ENCODE measurements at regions not wholly inside any gene's neighbourhood (a gene's known extent, or its start where the extent isn't known, plus 50 kb on each side); places are given as distances from the start of the nearest gene placed in this dataset.

DNA sequence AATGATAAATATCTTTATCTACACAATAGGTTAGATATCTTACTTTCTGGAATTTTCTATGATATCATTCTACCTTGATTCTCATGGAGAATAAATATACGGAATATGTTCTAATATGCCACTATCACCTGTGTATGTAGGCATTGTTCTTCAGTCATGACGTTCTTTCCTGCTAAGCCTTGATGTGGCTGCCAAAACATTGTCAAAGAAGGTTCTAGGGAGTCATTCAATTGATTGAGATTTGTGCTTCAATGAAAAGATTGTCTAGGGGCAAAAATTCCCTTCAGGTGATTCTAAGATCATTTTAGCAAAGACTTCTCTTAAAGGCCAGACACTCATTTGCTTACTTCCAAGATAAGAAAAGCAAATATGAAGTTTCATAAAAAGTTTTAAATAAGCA, 118.1 kb downstream of the MAT2B start:
- no peak for TF ChIP-seq EZH2phosphoT487 (IDR thresholded peaks at IDR 0.05; ENCODE audit: borderline replicate concordance, low read depth, low read length)
- TF ChIP-seq, protein P1, sequence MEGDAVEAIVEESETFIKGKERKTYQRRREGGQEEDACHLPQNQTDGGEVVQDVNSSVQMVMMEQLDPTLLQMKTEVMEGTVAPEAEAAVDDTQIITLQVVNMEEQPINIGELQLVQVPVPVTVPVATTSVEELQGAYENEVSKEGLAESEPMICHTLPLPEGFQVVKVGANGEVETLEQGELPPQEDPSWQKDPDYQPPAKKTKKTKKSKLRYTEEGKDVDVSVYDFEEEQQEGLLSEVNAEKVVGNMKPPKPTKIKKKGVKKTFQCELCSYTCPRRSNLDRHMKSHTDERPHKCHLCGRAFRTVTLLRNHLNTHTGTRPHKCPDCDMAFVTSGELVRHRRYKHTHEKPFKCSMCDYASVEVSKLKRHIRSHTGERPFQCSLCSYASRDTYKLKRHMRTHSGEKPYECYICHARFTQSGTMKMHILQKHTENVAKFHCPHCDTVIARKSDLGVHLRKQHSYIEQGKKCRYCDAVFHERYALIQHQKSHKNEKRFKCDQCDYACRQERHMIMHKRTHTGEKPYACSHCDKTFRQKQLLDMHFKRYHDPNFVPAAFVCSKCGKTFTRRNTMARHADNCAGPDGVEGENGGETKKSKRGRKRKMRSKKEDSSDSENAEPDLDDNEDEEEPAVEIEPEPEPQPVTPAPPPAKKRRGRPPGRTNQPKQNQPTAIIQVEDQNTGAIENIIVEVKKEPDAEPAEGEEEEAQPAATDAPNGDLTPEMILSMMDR (conservative IDR thresholded peaks at IDR 0.05; ENCODE audit: low read length): no peak
- no peak for DNase-seq (ENCODE audit: low spot score)
- Histone ChIP-seq H4K20me1 (ENCODE audit: insufficient read depth, low read length) (no peaks in the 10 kb centered on the region), H3K4me1 (ENCODE audit: insufficient read depth, low read length, poor library complexity, severe bottlenecking) (no peaks in the 10 kb centered on the region), H3K79me2 (ENCODE audit: insufficient read depth, low read depth, low read length) (no peaks in the 10 kb centered on the region), H3K9me3 (ENCODE audit: low read length) (no peaks in the 10 kb centered on the region), H2AFZ (ENCODE audit: low read length) (no peak overlapping the region), H3K9me2 (ENCODE audit: insufficient read depth, low read length) (no peaks in the 10 kb centered on the region), H3K27ac (ENCODE audit: low read depth, low read length, poor library complexity, severe bottlenecking) (no peak overlapping the region), H3K36me3 (ENCODE audit: insufficient read depth, low read length) (no peaks in the 10 kb centered on the region), H3K4me3 (ENCODE audit: low read depth, low read length, poor library complexity, severe bottlenecking) (no peak overlapping the region), H3K4me2 (ENCODE audit: low read length) (no peak overlapping the region)
- ChIA-PET CTCF (ENCODE audit: unreplicated experiment) (no interaction called here), POLR2A (interaction anchor here (0.6 kb wide), 1 partner anchor 19 kb away, joined by 3 read pairs; no protein-coding TSS in a partner anchor)
- intact Hi-C loops (cut with micrococcal nuclease; ENCODE audit: unreplicated experiment): no loop called here
- no TSS peak for BruUV-seq (replicated peaks)

DNA sequence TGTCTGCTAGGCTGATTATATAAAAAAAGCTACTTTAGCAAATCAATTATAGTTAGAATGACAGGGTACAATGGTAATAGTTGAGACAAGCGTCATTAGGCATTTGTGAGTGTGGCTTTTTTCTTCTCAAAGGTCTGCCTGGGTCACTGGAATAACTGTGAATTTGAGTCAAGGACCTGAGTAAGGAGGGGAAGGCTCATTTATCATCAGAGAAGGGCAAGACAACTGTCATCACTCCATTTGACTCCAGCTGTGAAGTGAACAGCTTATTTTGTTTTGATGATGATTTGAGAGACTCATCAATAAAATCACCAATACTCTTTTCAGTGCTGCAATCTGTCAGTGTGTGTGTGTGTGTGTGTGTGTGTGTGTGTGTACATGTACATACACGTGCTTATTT, 118.6 kb downstream of the MAT2B start:
- Histone ChIP-seq H3K9me3 (ENCODE audit: low read length) (no peaks in the 10 kb centered on the region), H3K4me1 (ENCODE audit: insufficient read depth, low read length, poor library complexity, severe bottlenecking) (no peaks in the 10 kb centered on the region), H3K4me2 (ENCODE audit: low read length) (no peak overlapping the region), H4K20me1 (ENCODE audit: insufficient read depth, low read length) (no peaks in the 10 kb centered on the region), H3K79me2 (ENCODE audit: insufficient read depth, low read depth, low read length) (no peaks in the 10 kb centered on the region), H3K4me3 (ENCODE audit: low read depth, low read length, poor library complexity, severe bottlenecking) (no peak overlapping the region), H2AFZ (ENCODE audit: low read length) (no peak overlapping the region), H3K9me2 (ENCODE audit: insufficient read depth, low read length) (no peaks in the 10 kb centered on the region), H3K36me3 (ENCODE audit: insufficient read depth, low read length) (no peaks in the 10 kb centered on the region), H3K27ac (ENCODE audit: low read depth, low read length, poor library complexity, severe bottlenecking) (no peak overlapping the region)
- ChIA-PET POLR2A (interaction anchor here (0.6 kb wide), 1 partner anchor 19 kb away, joined by 3 read pairs; no protein-coding TSS in a partner anchor), CTCF (ENCODE audit: unreplicated experiment) (no interaction called here)
- DNase-seq (ENCODE audit: low spot score): no peak
- TF ChIP-seq EZH2phosphoT487 (IDR thresholded peaks at IDR 0.05; ENCODE audit: borderline replicate concordance, low read depth, low read length): no peak
- TF ChIP-seq, protein P1 (conservative IDR thresholded peaks at IDR 0.05; ENCODE audit: low read length): no peak
- intact Hi-C loops (cut with micrococcal nuclease; ENCODE audit: unreplicated experiment): no loop called here
- no TSS peak for BruUV-seq (replicated peaks)

DNA sequence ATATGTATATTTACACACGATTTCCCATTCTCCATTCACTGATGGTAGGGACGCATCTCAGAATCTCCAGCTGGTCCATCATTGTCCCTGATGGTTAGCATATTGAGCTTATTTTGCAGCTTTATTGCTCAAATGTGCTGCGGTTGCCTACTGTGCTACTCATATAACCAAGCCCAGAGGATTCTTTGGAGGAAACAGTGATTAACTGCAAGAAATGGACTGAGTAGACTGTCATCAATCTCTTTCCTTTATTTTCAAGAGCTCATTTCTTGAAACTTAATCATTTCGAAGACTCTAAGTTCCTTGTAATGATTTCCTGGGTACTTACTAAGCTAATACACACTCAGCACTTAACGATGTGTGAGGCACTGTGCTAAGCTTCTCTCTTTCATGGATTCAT, 119.0 kb downstream of the MAT2B start:
- no peak for TF ChIP-seq EZH2phosphoT487 (IDR thresholded peaks at IDR 0.05; ENCODE audit: borderline replicate concordance, low read depth, low read length)
- TF ChIP-seq, protein P1 (conservative IDR thresholded peaks at IDR 0.05; ENCODE audit: low read length): no peak
- H4K20me1 ChIP-seq (ENCODE audit: insufficient read depth, low read length): no peaks in the 10 kb centered on the region
- intact Hi-C loops (cut with micrococcal nuclease; ENCODE audit: unreplicated experiment): no loop called here
- no TSS peak for BruUV-seq (replicated peaks)
- H3K27ac ChIP-seq (ENCODE audit: low read depth, low read length, poor library complexity, severe bottlenecking): no peak overlapping the region
- no peaks in the 10 kb centered on the region for H3K36me3 ChIP-seq (ENCODE audit: insufficient read depth, low read length)
- H3K9me2 ChIP-seq (ENCODE audit: insufficient read depth, low read length): no peaks in the 10 kb centered on the region
- no peak overlapping the region for H3K4me3 ChIP-seq (ENCODE audit: low read depth, low read length, poor library complexity, severe bottlenecking)
- H3K4me2 ChIP-seq (ENCODE audit: low read length): no peak overlapping the region
- H3K4me1 ChIP-seq (ENCODE audit: insufficient read depth, low read length, poor library complexity, severe bottlenecking): no peaks in the 10 kb centered on the region
- no peaks in the 10 kb centered on the region for H3K9me3 ChIP-seq (ENCODE audit: low read length)
- ChIA-PET POLR2A (no interaction called here), CTCF (ENCODE audit: unreplicated experiment) (no interaction called here)
- no peak overlapping the region for H2AFZ ChIP-seq (ENCODE audit: low read length)
- no peak for DNase-seq (ENCODE audit: low spot score)
- H3K79me2 ChIP-seq (ENCODE audit: insufficient read depth, low read depth, low read length): no peaks in the 10 kb centered on the region
